Neural cell (in vitro differentiated cells): ENCODE measurements at regions not wholly inside any gene's neighbourhood (a gene's known extent, or its start where the extent isn't known, plus 50 kb on each side); places are given as distances from the start of the nearest gene placed in this dataset.

Source experiments
- H2AFZ ChIP-seq: fragments of 200-600, 300-800 bp; sonication (generic), shearing (Covaris generic); 2 replicates; pipeline ENCODE4 v1.6.0; 2014; ENCODE audit warnings: low read depth, mild to moderate bottlenecking, antibody characterized with exemption, low read length, moderate library complexity
- H3F3A ChIP-seq: fragments of 200-600 bp; shearing (Covaris generic); 2 replicates; pipeline ENCODE4 v1.6.1; 2016; ENCODE audit warnings: mild to moderate bottlenecking, moderate library complexity, mixed read lengths, antibody characterized with exemption, low read length; ENCODE audit not compliant: insufficient read depth, poor library complexity, severe bottlenecking
- H3K27ac ChIP-seq: fragments of 200-600, 300-800 bp; sonication (generic), shearing (Covaris generic); 2 replicates; pipeline ENCODE4 v1.5.1; 2014; ENCODE audit warnings: mild to moderate bottlenecking, low read length, moderate library complexity
- H3K27me3 ChIP-seq: fragments of 300-800, 200-600 bp; sonication (generic), shearing (Covaris generic); 2 replicates; pipeline ENCODE4 v1.6.0; 2014; ENCODE audit warnings: mild to moderate bottlenecking, low read depth, low read length, moderate library complexity; ENCODE audit not compliant: insufficient read depth
- H3K36me3 ChIP-seq: fragments of 300-800, 200-600 bp; sonication (generic), shearing (Covaris generic); 2 replicates; pipeline ENCODE4 v1.5.1; 2014; ENCODE audit warnings: mild to moderate bottlenecking, antibody characterized with exemption, low read length, moderate library complexity; ENCODE audit not compliant: insufficient read depth
- H3K4me2 ChIP-seq: fragments of 300-800, 200-600 bp; sonication (generic), shearing (Covaris generic); 2 replicates; pipeline ENCODE4 v1.6.0; 2014; ENCODE audit warnings: mild to moderate bottlenecking, low read length
- H3K4me3 ChIP-seq: fragments of 300-800, 200-600 bp; sonication (generic), shearing (Covaris generic); 2 replicates; pipeline ENCODE4 v1.5.1; 2014; ENCODE audit warnings: mild to moderate bottlenecking, low read length, moderate library complexity
- H3K79me2 ChIP-seq: fragments of 200-600 bp; shearing (Covaris generic); replicated peaks from 2 replicates; pipeline ENCODE4 v1.6.0; 2014; ENCODE audit warnings: mild to moderate bottlenecking, low read length, moderate library complexity; ENCODE audit not compliant: insufficient read depth
- H3K9ac ChIP-seq: fragments of 300-800, 200-600 bp; sonication (generic), shearing (Covaris generic); 2 replicates; pipeline ENCODE4 v1.6.1; 2016; ENCODE audit warnings: mild to moderate bottlenecking, low read length, mixed read lengths
- H3K9me2 ChIP-seq: fragments of 200-600 bp; shearing (Covaris generic); 2 replicates; pipeline ENCODE4 v1.6.1; 2016; ENCODE audit warnings: mild to moderate bottlenecking, low read length, mixed read lengths; ENCODE audit not compliant: insufficient read depth
- H3K9me3 ChIP-seq: fragments of 200-600, 300-800 bp; sonication (generic), shearing (Covaris generic); 2 replicates; pipeline ENCODE4 v1.6.1; 2016; ENCODE audit warnings: mild to moderate bottlenecking, mixed run types, low read length, moderate library complexity, mixed read lengths
- H4K20me1 ChIP-seq: fragments of 200-600 bp; shearing (Covaris generic); 2 replicates; pipeline ENCODE4 v1.6.1; 2016; ENCODE audit warnings: mild to moderate bottlenecking, mixed run types; ENCODE audit not compliant: insufficient read depth
- EP300 ChIP-seq: fragments of 450-650 bp; conservative IDR thresholded peaks from 2 replicates; pipeline ENCODE4 v1.6.1; 2014; ENCODE audit warnings: antibody characterized with exemption, mild to moderate bottlenecking, moderate library complexity; ENCODE audit not compliant: poor library complexity, severe bottlenecking
- EZH2 ChIP-seq: fragments of 200-600, 300-800 bp; shearing (Covaris generic), sonication (generic); IDR thresholded peaks from 2 replicates; pipeline ENCODE4 v1.6.1; 2014; ENCODE audit warnings: antibody characterized with exemption, low read length, borderline replicate concordance, mild to moderate bottlenecking; ENCODE audit not compliant: insufficient read depth, poor library complexity, severe bottlenecking
- MXI1 ChIP-seq: fragments of 450-650 bp; conservative IDR thresholded peaks from 2 replicates; pipeline ENCODE4 v1.6.1; 2014; ENCODE audit warnings: antibody characterized with exemption, mild to moderate bottlenecking; ENCODE audit not compliant: poor library complexity, severe bottlenecking
- POLR2AphosphoS5 ChIP-seq: IDR thresholded peaks from 2 replicates; pipeline ENCODE4 v1.6.1; 2012
- RAD21 ChIP-seq: fragments of 450-650 bp; conservative IDR thresholded peaks from 2 replicates; pipeline ENCODE4 v1.6.1; 2014; ENCODE audit warnings: antibody characterized with exemption, mild to moderate bottlenecking, moderate library complexity
- SMC3 ChIP-seq: fragments of 450-650 bp; conservative IDR thresholded peaks from 2 replicates; pipeline ENCODE4 v1.6.1; 2014; ENCODE audit warnings: antibody characterized with exemption, mild to moderate bottlenecking, moderate library complexity; ENCODE audit not compliant: poor library complexity
- TAF1 ChIP-seq: IDR thresholded peaks from 2 replicates; pipeline ENCODE4 v1.6.1; 2012; ENCODE audit warnings: low read depth
- TF ChIP-seq, protein P1 (sequence below): fragments of 450-650 bp; IDR thresholded peaks from 2 replicates; pipeline ENCODE4 v1.5.1; 2014; ENCODE audit warnings: antibody characterized with exemption, mild to moderate bottlenecking, moderate library complexity; ENCODE audit not compliant: poor library complexity, severe bottlenecking
- TF ChIP-seq, protein P2 (sequence below): IDR thresholded peaks from 2 replicates; pipeline ENCODE4 v1.6.1; 2012; ENCODE audit warnings: borderline replicate concordance

DNA sequence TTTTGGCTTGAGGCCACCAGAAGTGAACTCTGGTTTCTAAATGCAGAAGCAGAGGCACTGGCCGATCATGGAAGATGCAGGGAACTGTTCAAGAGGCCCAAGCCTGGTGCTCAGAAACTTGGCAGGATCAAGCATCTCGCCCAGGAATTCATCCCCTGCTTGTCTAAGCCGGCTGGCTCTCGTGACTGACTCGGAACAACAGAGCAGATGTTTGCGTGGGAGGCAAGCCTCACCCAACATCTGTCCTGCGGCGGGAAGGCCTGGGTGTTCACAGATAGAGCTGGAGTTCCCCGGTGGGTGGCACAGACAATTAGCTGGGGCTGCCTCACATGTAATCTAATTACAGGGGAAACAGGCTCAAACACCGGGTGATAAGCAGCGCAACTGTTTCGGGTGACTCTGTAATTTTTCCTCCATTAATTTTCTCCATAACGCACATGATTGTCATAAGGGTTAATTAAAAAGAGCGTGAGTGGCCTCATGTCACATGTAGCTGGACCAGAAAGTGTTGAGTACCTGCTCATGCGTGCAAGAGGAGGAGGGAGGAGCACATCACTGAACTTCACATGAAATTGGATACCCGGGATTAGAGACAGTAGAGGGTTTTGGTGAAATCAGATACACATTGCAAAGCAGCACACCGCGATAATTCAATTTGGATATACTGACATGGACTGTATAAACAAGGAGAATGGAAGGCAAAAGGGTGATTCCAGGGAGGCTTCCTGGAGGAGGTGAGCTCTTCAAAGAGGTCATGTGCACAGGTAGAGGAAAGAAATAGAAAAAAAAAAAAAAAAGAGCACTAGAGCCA, 180.0 kb downstream of the ETS2 start:
- Histone ChIP-seq H3K79me2 (no peaks in the 10 kb centered on the region), H3K9me3 (no peaks in the 10 kb centered on the region), H4K20me1 (no peaks in the 10 kb centered on the region), H3K36me3 (no peaks in the 10 kb centered on the region), H3K4me2 (no peak overlapping the region), H3K9ac (no peak overlapping the region), H3K9me2 (no peaks in the 10 kb centered on the region), H3F3A (no peaks in the 10 kb centered on the region), H3K4me3 (no peak overlapping the region), H2AFZ (no peak overlapping the region), H3K27me3 (no peaks in the 10 kb centered on the region), H3K27ac (no peak overlapping the region)
- no peak for TF ChIP-seq TAF1
- TF ChIP-seq, protein P1, sequence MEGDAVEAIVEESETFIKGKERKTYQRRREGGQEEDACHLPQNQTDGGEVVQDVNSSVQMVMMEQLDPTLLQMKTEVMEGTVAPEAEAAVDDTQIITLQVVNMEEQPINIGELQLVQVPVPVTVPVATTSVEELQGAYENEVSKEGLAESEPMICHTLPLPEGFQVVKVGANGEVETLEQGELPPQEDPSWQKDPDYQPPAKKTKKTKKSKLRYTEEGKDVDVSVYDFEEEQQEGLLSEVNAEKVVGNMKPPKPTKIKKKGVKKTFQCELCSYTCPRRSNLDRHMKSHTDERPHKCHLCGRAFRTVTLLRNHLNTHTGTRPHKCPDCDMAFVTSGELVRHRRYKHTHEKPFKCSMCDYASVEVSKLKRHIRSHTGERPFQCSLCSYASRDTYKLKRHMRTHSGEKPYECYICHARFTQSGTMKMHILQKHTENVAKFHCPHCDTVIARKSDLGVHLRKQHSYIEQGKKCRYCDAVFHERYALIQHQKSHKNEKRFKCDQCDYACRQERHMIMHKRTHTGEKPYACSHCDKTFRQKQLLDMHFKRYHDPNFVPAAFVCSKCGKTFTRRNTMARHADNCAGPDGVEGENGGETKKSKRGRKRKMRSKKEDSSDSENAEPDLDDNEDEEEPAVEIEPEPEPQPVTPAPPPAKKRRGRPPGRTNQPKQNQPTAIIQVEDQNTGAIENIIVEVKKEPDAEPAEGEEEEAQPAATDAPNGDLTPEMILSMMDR: no peak
- no peak for TF ChIP-seq POLR2AphosphoS5
- TF ChIP-seq, protein P2, sequence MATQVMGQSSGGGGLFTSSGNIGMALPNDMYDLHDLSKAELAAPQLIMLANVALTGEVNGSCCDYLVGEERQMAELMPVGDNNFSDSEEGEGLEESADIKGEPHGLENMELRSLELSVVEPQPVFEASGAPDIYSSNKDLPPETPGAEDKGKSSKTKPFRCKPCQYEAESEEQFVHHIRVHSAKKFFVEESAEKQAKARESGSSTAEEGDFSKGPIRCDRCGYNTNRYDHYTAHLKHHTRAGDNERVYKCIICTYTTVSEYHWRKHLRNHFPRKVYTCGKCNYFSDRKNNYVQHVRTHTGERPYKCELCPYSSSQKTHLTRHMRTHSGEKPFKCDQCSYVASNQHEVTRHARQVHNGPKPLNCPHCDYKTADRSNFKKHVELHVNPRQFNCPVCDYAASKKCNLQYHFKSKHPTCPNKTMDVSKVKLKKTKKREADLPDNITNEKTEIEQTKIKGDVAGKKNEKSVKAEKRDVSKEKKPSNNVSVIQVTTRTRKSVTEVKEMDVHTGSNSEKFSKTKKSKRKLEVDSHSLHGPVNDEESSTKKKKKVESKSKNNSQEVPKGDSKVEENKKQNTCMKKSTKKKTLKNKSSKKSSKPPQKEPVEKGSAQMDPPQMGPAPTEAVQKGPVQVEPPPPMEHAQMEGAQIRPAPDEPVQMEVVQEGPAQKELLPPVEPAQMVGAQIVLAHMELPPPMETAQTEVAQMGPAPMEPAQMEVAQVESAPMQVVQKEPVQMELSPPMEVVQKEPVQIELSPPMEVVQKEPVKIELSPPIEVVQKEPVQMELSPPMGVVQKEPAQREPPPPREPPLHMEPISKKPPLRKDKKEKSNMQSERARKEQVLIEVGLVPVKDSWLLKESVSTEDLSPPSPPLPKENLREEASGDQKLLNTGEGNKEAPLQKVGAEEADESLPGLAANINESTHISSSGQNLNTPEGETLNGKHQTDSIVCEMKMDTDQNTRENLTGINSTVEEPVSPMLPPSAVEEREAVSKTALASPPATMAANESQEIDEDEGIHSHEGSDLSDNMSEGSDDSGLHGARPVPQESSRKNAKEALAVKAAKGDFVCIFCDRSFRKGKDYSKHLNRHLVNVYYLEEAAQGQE: no peak
- TF ChIP-seq RAD21: no peak
- no peak for TF ChIP-seq MXI1
- TF ChIP-seq EP300: no peak
- TF ChIP-seq SMC3: no peak
- no peak for TF ChIP-seq EZH2

DNA sequence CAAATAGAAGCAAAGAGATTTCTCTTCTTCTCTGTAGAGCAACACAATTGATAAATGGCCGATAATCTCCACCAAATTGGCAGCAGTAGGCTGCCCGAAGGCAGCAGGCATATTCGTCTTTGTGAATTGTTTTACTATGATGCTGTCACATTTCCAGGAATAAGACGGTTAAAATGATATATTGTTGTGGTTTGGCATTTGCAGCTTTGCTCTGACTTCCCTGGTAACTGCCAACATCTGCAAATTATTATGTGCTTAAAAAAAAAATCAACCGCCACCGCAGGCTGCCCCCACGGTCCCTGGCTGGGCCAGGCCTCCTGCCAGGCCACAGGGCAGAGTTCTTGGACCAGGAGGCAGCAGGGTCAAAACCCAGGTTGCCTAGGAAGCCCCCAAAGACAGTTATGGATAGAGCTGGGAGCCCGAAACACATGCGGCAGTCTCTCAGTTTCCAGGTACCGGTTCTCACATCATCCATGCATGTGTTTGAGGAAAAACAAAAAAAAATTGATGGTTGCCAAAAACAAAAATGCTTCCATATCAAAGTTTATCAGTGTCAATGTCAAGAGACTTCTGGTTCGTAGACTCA, 179.3 kb downstream of the ETS2 start:
- no peak overlapping the region for H3K4me2 ChIP-seq
- H3K9me3 ChIP-seq: no peaks in the 10 kb centered on the region
- no peak overlapping the region for H3K27ac ChIP-seq
- no peaks in the 10 kb centered on the region for H3F3A ChIP-seq
- no peaks in the 10 kb centered on the region for H3K9me2 ChIP-seq
- H3K36me3 ChIP-seq: no peaks in the 10 kb centered on the region
- no peaks in the 10 kb centered on the region for H3K79me2 ChIP-seq
- TF ChIP-seq MXI1 (no peak), SMC3 (no peak), EZH2 (no peak), TAF1 (no peak), RAD21 (no peak), EP300 (no peak)
- TF ChIP-seq, protein P2: no peak
- no peak overlapping the region for H3K9ac ChIP-seq
- H3K4me3 ChIP-seq: no peak overlapping the region
- no peaks in the 10 kb centered on the region for H3K27me3 ChIP-seq
- no peaks in the 10 kb centered on the region for H4K20me1 ChIP-seq
- no peak overlapping the region for H2AFZ ChIP-seq
